HepG2 (cell line): ENCODE measurements at regions not wholly inside any gene's neighbourhood (a gene's known extent, or its start where the extent isn't known, plus 50 kb on each side); places are given as distances from the start of the nearest gene placed in this dataset.

ENCODE experiments used
- ATAC-seq: fragments of 200-7000 bp; cut with Tn5 transposase; 3 replicates; pipeline ENCODE4 v1.9.1; 2020; ENCODE audit warnings: mild to moderate bottlenecking, moderate library complexity
- BruUV-seq: library from RNA; stranded (reverse); fragments of 400-500 nt; replicated peaks from 2 replicates; lab custom pipeline; 2021; lab: Mats Ljungman, UMichigan
- CTCF ChIA-PET: fragments of 300-600 bp; formaldehyde crosslinking; extraction: SDS; loops from one replicate; lab custom pipeline; 2021; ENCODE audit warnings: low total read pairs, inconsistent platforms, low intra/inter-chr PET ratio; lab: Yijun Ruan, JAX
- POLR2A ChIA-PET: fragments of 350-600 bp; sonication (Branson Sonifier 250); formaldehyde crosslinking; loops from one replicate; lab custom pipeline; 2020; ENCODE audit warnings: antibody characterized with exemption, inconsistent platforms; lab: Yijun Ruan, JAX
- DNase-seq: peaks from one replicate; pipeline ENCODE4 v3.0.0-alpha.2; 2015; ENCODE audit warnings: low spot score
- FAIRE-seq: peaks from 3 replicates; lab custom pipeline; 2011; peaks lifted over from hg19 to GRCh38; lab: Jason Lieb, UNC
- H2AFZ ChIP-seq: one replicate; pipeline ENCODE4 v1.6.1; 2011; ENCODE audit warnings: low read length, inconsistent platforms
- H3K27ac ChIP-seq: fragments of 300-600 bp; 3 replicates; pipeline ENCODE4 v1.8.0; 2011; ENCODE audit warnings: mixed run types, mild to moderate bottlenecking, mixed read lengths, low read length, inconsistent platforms; ENCODE audit not compliant: insufficient read depth; ENCODE audit errors: extremely low read length
- H3K27me3 ChIP-seq, 2 experiments: fragments of 200-600 bp in 1 of 2; 2 replicates in 1 of 2; 3 replicates in 1 of 2; pipeline versions ENCODE4 v1.6.0 to v1.8.0; 2011; ENCODE audit warnings: low read length in 2 of 2, mild to moderate bottlenecking in 2 of 2, moderate library complexity in 2 of 2, inconsistent platforms in 1 of 2; ENCODE audit not compliant: insufficient read depth in 2 of 2, control insufficient read depth in 1 of 2
- H3K36me3 ChIP-seq, 2 experiments: fragments of 200-600 bp in 1 of 2; replicated peaks in 1 of 2; 2 replicates in 1 of 2; 3 replicates in 1 of 2; pipeline versions ENCODE4 v1.5.1 to v1.8.0; 2011; ENCODE audit warnings: low read length in 2 of 2, inconsistent platforms in 1 of 2; ENCODE audit not compliant: insufficient read depth in 2 of 2, control insufficient read depth in 1 of 2
- H3K4me1 ChIP-seq: 2 replicates; pipeline ENCODE4 v1.5.1; 2012; ENCODE audit warnings: low read length, inconsistent platforms; ENCODE audit not compliant: insufficient read depth
- H3K4me2 ChIP-seq: 2 replicates; pipeline ENCODE4 v1.6.0; 2011; ENCODE audit warnings: low read depth, low read length, inconsistent platforms
- H3K4me3 ChIP-seq, 3 experiments: fragments of 200-600 bp in 1 of 3; sonication (generic), shearing (Covaris generic) in 1 of 3; replicated peaks in 1 of 3; 2 replicates each; pipeline ENCODE4 v1.5.1; 2011 to 2016; ENCODE audit warnings: low read length in 3 of 3, inconsistent platforms in 2 of 3, low read depth in 2 of 3, mild to moderate bottlenecking in 2 of 3, control low read depth in 1 of 3, mixed read lengths in 1 of 3; ENCODE audit not compliant: insufficient read depth in 1 of 3
- H3K79me2 ChIP-seq: one replicate; pipeline ENCODE4 v1.6.1; 2011; ENCODE audit warnings: low read length, inconsistent platforms; ENCODE audit not compliant: insufficient read depth
- H3K9ac ChIP-seq: 2 replicates; pipeline ENCODE4 v1.6.0; 2011; ENCODE audit warnings: mild to moderate bottlenecking, low read depth, low read length, inconsistent platforms; ENCODE audit not compliant: insufficient read depth
- H3K9me3 ChIP-seq: 2 replicates; pipeline ENCODE4 v1.5.1; 2012; ENCODE audit warnings: mild to moderate bottlenecking, low read length
- H4K20me1 ChIP-seq: 2 replicates; pipeline ENCODE4 v1.6.0; 2011; ENCODE audit warnings: inconsistent platforms, mild to moderate bottlenecking, low read length, moderate library complexity; ENCODE audit not compliant: insufficient read depth
- CCDC6 ChIP-seq: sonication (generic); formaldehyde crosslinking; IDR thresholded peaks from 2 replicates; pipeline ENCODE4 v1.8.1; 2022; ENCODE audit warnings: mild to moderate bottlenecking, missing genetic modification reagents, moderate library complexity
- CREM ChIP-seq, 2 experiments: sonication (generic) in 1 of 2; formaldehyde crosslinking in 1 of 2; IDR thresholded peaks; 2 replicates each; pipeline versions ENCODE4 v1.4.0 to v1.6.1; 2016 to 2020; ENCODE audit warnings: antibody characterized with exemption in 1 of 2, mild to moderate bottlenecking in 1 of 2, missing genetic modification reagents in 1 of 2
- HOXD1 ChIP-seq: sonication (generic); formaldehyde crosslinking; IDR thresholded peaks from 2 replicates; pipeline ENCODE4 v1.5.0; 2020; ENCODE audit warnings: missing genetic modification reagents
- KDM6A ChIP-seq: IDR thresholded peaks from 2 replicates; pipeline ENCODE4 v1.6.1; 2016; ENCODE audit warnings: low read depth
- MZF1 ChIP-seq: sonication (generic); formaldehyde crosslinking; IDR thresholded peaks from 2 replicates; pipeline ENCODE4 v1.8.1; 2023; ENCODE audit warnings: mild to moderate bottlenecking, missing genetic modification reagents, borderline replicate concordance
- RERE ChIP-seq: IDR thresholded peaks from 2 replicates; pipeline ENCODE4 v1.6.1; 2016; ENCODE audit warnings: low read depth, missing genetic modification reagents, missing compliant biosample characterization
- TEAD3 ChIP-seq: optimal IDR thresholded peaks from 2 replicates; pipeline ENCODE3; 2016; ENCODE audit warnings: borderline replicate concordance
- U2AF1 ChIP-seq: fragments of 200-400 bp; formaldehyde crosslinking; optimal IDR thresholded peaks from 2 replicates; pipeline ENCODE3; 2017; ENCODE audit warnings: mild to moderate bottlenecking, low read depth, low read length
- ZMYM2 ChIP-seq: sonication (generic); formaldehyde crosslinking; IDR thresholded peaks from 2 replicates; pipeline ENCODE4 v1.8.0; 2022; ENCODE audit warnings: mild to moderate bottlenecking, missing genetic modification reagents
- ZNF746 ChIP-seq: sonication (generic); formaldehyde crosslinking; IDR thresholded peaks from 2 replicates; pipeline ENCODE4 v1.8.0; 2022; ENCODE audit warnings: mild to moderate bottlenecking, missing genetic modification reagents
- WGBS: methylation state at CpG from one replicate; pipeline ENCODE4 v1.1.6; 2017; ENCODE audit warnings: low lambda C conversion rate; 5-methylcytosine and 5-hydroxymethylcytosine counted together
- in situ Hi-C: cut with HindIII; loops from 2 replicates; pipeline ENCODE4 v1.10.0; 2017; ENCODE audit warnings: low pct_unique_long_range_greater_than_20kb; ENCODE audit not compliant: extremely low pct_ligation_motif_present
- intact Hi-C: fragments of 100-400 bp; cut with micrococcal nuclease; formaldehyde crosslinking; loops from one replicate; pipeline ENCODE4 v1.10.0; 2022; ENCODE audit not compliant: unreplicated experiment

GRCh38 chr18:40096675-40097074, 1858.4 kb upstream of the PIK3C3 start:
- H3K27ac ChIP-seq: no peak overlapping the region
- DNase-seq (no peak), FAIRE-seq (no peak), ATAC-seq (no peak)
- no peaks in the 10 kb centered on the region; a peak in 1 of 5 replicates for H3K36me3 ChIP-seq
- in situ Hi-C loops: no loop called here
- CTCF ChIA-PET: no interaction called here
- H3K27me3 ChIP-seq: no peaks in the 10 kb centered on the region
- WGBS: under 1% methylated on average over 3 of the region's 3 CpGs
- intact Hi-C loops: no loop called here
- H3K4me2 ChIP-seq: no peak overlapping the region
- H3K9ac ChIP-seq: no peak overlapping the region
- no peaks in the 10 kb centered on the region for H3K9me3 ChIP-seq
- BruUV-seq: no TSS peak
- no peaks in the 10 kb centered on the region for H3K79me2 ChIP-seq
- H2AFZ ChIP-seq: no peak overlapping the region
- H3K4me3 ChIP-seq: no peak overlapping the region
- POLR2A ChIA-PET: no interaction called here
- no peaks in the 10 kb centered on the region for H3K4me1 ChIP-seq
- TF ChIP-seq CCDC6 (CRISPR knock-in tag): no peak
- no peak for TF ChIP-seq MZF1 (CRISPR knock-in tag)
- no peak for TF ChIP-seq CREM (IDR thresholded peaks at IDR 0.05)
- no peak for TF ChIP-seq CREM (CRISPR knock-in tag; IDR thresholded peaks at IDR 0.05)
- no peak for TF ChIP-seq U2AF1
- TF ChIP-seq ZNF746: no peak
- TF ChIP-seq, all 625 proteins: peak for 0
- H4K20me1 ChIP-seq: no peaks in the 10 kb centered on the region

GRCh38 chr18:40094441-40094840, 1860.6 kb upstream of the PIK3C3 start:
- no peaks in the 10 kb centered on the region for H3K4me1 ChIP-seq
- POLR2A ChIA-PET: no interaction called here
- TF ChIP-seq RERE: no peak
- TF ChIP-seq KDM6A (CRISPR knock-in tag): no peak
- TF ChIP-seq ZMYM2 (CRISPR knock-in tag): no peak
- TF ChIP-seq TEAD3: no peak
- TF ChIP-seq HOXD1 (CRISPR knock-in tag): no peak
- WGBS: 0% methylated on average over 2 of the region's 2 CpGs
- in situ Hi-C loops (no loop called here), intact Hi-C loops (no loop called here)
- no peaks in the 10 kb centered on the region for H3K27me3 ChIP-seq
- H3K27ac ChIP-seq: no peak overlapping the region
- BruUV-seq: no TSS peak
- no peak for ATAC-seq
- no peak overlapping the region for H3K9ac ChIP-seq
- CTCF ChIA-PET: no interaction called here
- no peak for DNase-seq
- H3K4me3 ChIP-seq: no peak overlapping the region
- FAIRE-seq: no peak
- H2AFZ ChIP-seq: no peak overlapping the region
- H4K20me1 ChIP-seq: no peaks in the 10 kb centered on the region
- no peak overlapping the region for H3K4me2 ChIP-seq
- no peaks in the 10 kb centered on the region for H3K9me3 ChIP-seq
- no peaks in the 10 kb centered on the region for H3K79me2 ChIP-seq
- H3K36me3 ChIP-seq: no peaks in the 10 kb centered on the region; a peak in 1 of 5 replicates
